CD4-positive, alpha-beta memory T cell (primary cell): ENCODE measurements at regions not wholly inside any gene's neighbourhood (a gene's known extent, or its start where the extent isn't known, plus 50 kb on each side); places are given as distances from the start of the nearest gene placed in this dataset.
A peak's percentile ranks its signal among the peaks of the same experiment; 100 is the strongest.
"Not testable (repeated sequence)": the region's sequence is repeated elsewhere in the genome, so short reads cannot be mapped to it uniquely, and the experiment has no call there.

ENCODE experiments used
- CTCF ChIA-PET: fragments of 350-600 bp; sonication (Branson Sonifier 250); formaldehyde crosslinking; loops from one replicate; lab custom pipeline; 2021; ENCODE audit warnings: inconsistent platforms; ENCODE audit not compliant: partially characterized antibody; lab: Charles Lee
- POLR2A ChIA-PET: fragments of 350-600 bp; sonication (Branson Sonifier 250); formaldehyde crosslinking; loops from one replicate; lab custom pipeline; 2021; ENCODE audit not compliant: partially characterized antibody; lab: Charles Lee
- DNase-seq, 5 donors: peaks; one replicate each; pipeline versions ENCODE4 v3.0.0 to v3.0.0-alpha.2; 2020 to 2022; ENCODE audit warnings: mixed read lengths in 1 of 5
- H3K27ac ChIP-seq: one replicate; pipeline ENCODE4 v1.7.0; 2013; ENCODE audit warnings: low read depth, low read length
- H3K27me3 ChIP-seq: 2 replicates; pipeline ENCODE4 v1.7.0; 2013; ENCODE audit warnings: mild to moderate bottlenecking, low read length, moderate library complexity; ENCODE audit not compliant: insufficient read depth
- H3K36me3 ChIP-seq: 2 replicates; pipeline ENCODE4 v1.7.0; 2013; ENCODE audit warnings: mild to moderate bottlenecking, low read length, moderate library complexity; ENCODE audit not compliant: insufficient read depth
- H3K4me1 ChIP-seq: 2 replicates; pipeline ENCODE4 v1.7.0; 2013; ENCODE audit warnings: mild to moderate bottlenecking, low read length, moderate library complexity; ENCODE audit not compliant: insufficient read depth
- H3K4me3 ChIP-seq, 2 donors: one replicate each; pipeline ENCODE4 v1.7.0; 2013; ENCODE audit warnings: low read length in 2 of 2, mild to moderate bottlenecking in 1 of 2
- H3K9me3 ChIP-seq, 2 donors: one replicate each; pipeline ENCODE4 v1.7.0; 2013; ENCODE audit warnings: low read length in 2 of 2, control low read depth in 1 of 2; ENCODE audit not compliant: control insufficient read depth in 1 of 2
- H3K27ac Mint-ChIP-seq, 7 donors: one replicate each; pipeline ENCODE4 v1.8.0; 2020 to 2021; ENCODE audit warnings: mixed read lengths in 7 of 7, mild to moderate bottlenecking in 6 of 7, inconsistent platforms in 3 of 7, moderate library complexity in 3 of 7
- H3K27me3 Mint-ChIP-seq, 2 donors: one replicate each; pipeline ENCODE4 v1.8.0; 2020 to 2021; ENCODE audit warnings: mixed read lengths in 2 of 2
- H3K36me3 Mint-ChIP-seq, 2 donors: one replicate each; pipeline ENCODE4 v1.8.0; 2020 to 2021; ENCODE audit warnings: mixed read lengths in 2 of 2, inconsistent platforms in 1 of 2, mild to moderate bottlenecking in 1 of 2
- H3K4me1 Mint-ChIP-seq, 4 donors: one replicate each; pipeline ENCODE4 v1.8.0; 2020 to 2021; ENCODE audit warnings: mixed read lengths in 4 of 4, mild to moderate bottlenecking in 1 of 4
- H3K4me3 Mint-ChIP-seq, 8 donors: one replicate each; pipeline ENCODE4 v1.8.0; 2020 to 2021; ENCODE audit warnings: mixed read lengths in 8 of 8, mild to moderate bottlenecking in 7 of 8, moderate library complexity in 6 of 8, inconsistent platforms in 3 of 8
- H3K9me3 Mint-ChIP-seq, 8 donors: one replicate each; pipeline ENCODE4 v1.8.0; 2020 to 2021; ENCODE audit warnings: mixed read lengths in 8 of 8, mild to moderate bottlenecking in 5 of 8, inconsistent platforms in 3 of 8, moderate library complexity in 1 of 8
- intact Hi-C: fragments of 100-400 bp; cut with micrococcal nuclease; formaldehyde crosslinking; loops from one replicate; pipeline ENCODE4 v1.15.1; 2023

- H3K9me3 ChIP-seq, DNase-seq, H3K4me3 ChIP-seq, CTCF ChIA-PET, H3K36me3 Mint-ChIP-seq, H3K9me3 Mint-ChIP-seq, H3K4me1 Mint-ChIP-seq, intact Hi-C loops, H3K27me3 Mint-ChIP-seq, POLR2A ChIA-PET, H3K27me3 ChIP-seq, H3K4me3 Mint-ChIP-seq, H3K4me1 ChIP-seq, H3K36me3 ChIP-seq, H3K27ac ChIP-seq: not testable (repeated sequence)
- H3K27ac Mint-ChIP-seq = peak overlapping the region in 1 of 7 donors; percentile 7
Measured at GRCh38 chr15:26217043-26217442, 353.9 kb upstream of the ATP10A start.

GRCh38 chr15:26214290-26214689 lies 351.2 kb upstream of the ATP10A start:
- no peak for DNase-seq
- Mint-ChIP-seq H3K4me1 (no peaks in the 10 kb centered on the region), H3K9me3 (peaks cover 0 to 9% (median 3%) of the 10 kb centered on the region in 8 donors), H3K36me3 (no peaks in the 10 kb centered on the region), H3K27ac (no peak overlapping the region), H3K27me3 (peaks cover 0 to 2% of the 10 kb centered on the region in 2 donors), H3K4me3 (no peak overlapping the region)
- H3K9me3 ChIP-seq = no peaks in the 10 kb centered on the region
- intact Hi-C loops = no loop called here
- no peaks in the 10 kb centered on the region for H3K27me3 ChIP-seq
- CTCF ChIA-PET = no interaction called here
- no peak overlapping the region for H3K4me3 ChIP-seq
- H3K36me3 ChIP-seq = no peaks in the 10 kb centered on the region
- H3K27ac ChIP-seq = no peak overlapping the region
- H3K4me1 ChIP-seq = no peaks in the 10 kb centered on the region
- POLR2A ChIA-PET = no interaction called here

- Mint-ChIP-seq H3K4me1 (no peaks in the 10 kb centered on the region), H3K27me3 (peaks cover 0 to 2% of the 10 kb centered on the region in 2 donors), H3K27ac (no peak overlapping the region), H3K9me3 (peaks cover 0 to 9% (median 2%) of the 10 kb centered on the region in 8 donors), H3K4me3 (no peak overlapping the region), H3K36me3 (no peaks in the 10 kb centered on the region)
- ChIA-PET CTCF (no interaction called here), POLR2A (no interaction called here)
- no peak overlapping the region for H3K4me3 ChIP-seq
- H3K27ac ChIP-seq = no peak overlapping the region
- no peaks in the 10 kb centered on the region for H3K36me3 ChIP-seq
- intact Hi-C loops = no loop called here
- H3K9me3 ChIP-seq = no peaks in the 10 kb centered on the region
- no peaks in the 10 kb centered on the region for H3K27me3 ChIP-seq
- no peak for DNase-seq
- H3K4me1 ChIP-seq = no peaks in the 10 kb centered on the region
Measured at GRCh38 chr15:26213427-26213826, 350.3 kb upstream of the ATP10A start.

GRCh38 chr15:26212109-26212508 lies 349.0 kb upstream of the ATP10A start:
- H3K4me1 ChIP-seq = no peaks in the 10 kb centered on the region
- intact Hi-C loops = no loop called here
- peaks cover 0 to 2% of the 10 kb centered on the region in 2 donors for H3K27me3 Mint-ChIP-seq
- no peaks in the 10 kb centered on the region for H3K36me3 ChIP-seq
- ChIA-PET POLR2A (no interaction called here), CTCF (no interaction called here)
- DNase-seq = no peak
- H3K4me1 Mint-ChIP-seq = no peaks in the 10 kb centered on the region
- H3K4me3 Mint-ChIP-seq = no peak overlapping the region
- H3K4me3 ChIP-seq = no peak overlapping the region
- H3K27ac Mint-ChIP-seq = no peak overlapping the region
- no peaks in the 10 kb centered on the region for H3K27me3 ChIP-seq
- H3K9me3 Mint-ChIP-seq = peaks cover 0 to 9% (median under 1%) of the 10 kb centered on the region in 8 donors
- H3K9me3 ChIP-seq = no peaks in the 10 kb centered on the region
- H3K27ac ChIP-seq = no peak overlapping the region
- no peaks in the 10 kb centered on the region for H3K36me3 Mint-ChIP-seq

- no peak overlapping the region for H3K27ac Mint-ChIP-seq
- CTCF ChIA-PET = no interaction called here
- peaks cover 0 to 2% of the 10 kb centered on the region in 2 donors for H3K27me3 Mint-ChIP-seq
- H3K4me3 ChIP-seq = no peak overlapping the region
- H3K4me1 Mint-ChIP-seq = no peaks in the 10 kb centered on the region
- H3K4me1 ChIP-seq = no peaks in the 10 kb centered on the region
- POLR2A ChIA-PET = no interaction called here
- no peak overlapping the region for H3K27ac ChIP-seq
- no peaks in the 10 kb centered on the region for H3K36me3 ChIP-seq
- intact Hi-C loops = no loop called here
- no peak for DNase-seq
- no peak overlapping the region for H3K4me3 Mint-ChIP-seq
- H3K27me3 ChIP-seq = no peaks in the 10 kb centered on the region
- H3K36me3 Mint-ChIP-seq = no peaks in the 10 kb centered on the region
- peaks cover 0 to 3% (median 0%) of the 10 kb centered on the region in 8 donors for H3K9me3 Mint-ChIP-seq
- H3K9me3 ChIP-seq = no peaks in the 10 kb centered on the region
Measured at GRCh38 chr15:26210980-26211379, 347.9 kb upstream of the ATP10A start.

GRCh38 chr15:26201177-26201858 lies 338.2 kb upstream of the ATP10A start:
- Mint-ChIP-seq H3K27ac (peak overlapping the region in 1 of 7 donors; percentile 77), H3K4me1 (no peaks in the 10 kb centered on the region), H3K27me3 (no peaks in the 10 kb centered on the region), H3K4me3 (no peak overlapping the region), H3K9me3 (no peaks in the 10 kb centered on the region), H3K36me3 (no peaks in the 10 kb centered on the region)
- Histone ChIP-seq H3K9me3 (no peaks in the 10 kb centered on the region), H3K4me1 (no peaks in the 10 kb centered on the region), H3K36me3 (no peaks in the 10 kb centered on the region), H3K27ac (no peak overlapping the region), H3K27me3 (no peaks in the 10 kb centered on the region), H3K4me3 (no peak overlapping the region)
- ChIA-PET POLR2A (no interaction called here), CTCF (no interaction called here)
- intact Hi-C loops = no loop called here
- no peak for DNase-seq

GRCh38 chr15:26200427-26200826 lies 337.3 kb upstream of the ATP10A start:
- Mint-ChIP-seq H3K27me3 (no peaks in the 10 kb centered on the region), H3K4me1 (no peaks in the 10 kb centered on the region), H3K4me3 (no peak overlapping the region), H3K36me3 (no peaks in the 10 kb centered on the region), H3K9me3 (no peaks in the 10 kb centered on the region), H3K27ac (no peak overlapping the region)
- ChIA-PET POLR2A (no interaction called here), CTCF (no interaction called here)
- DNase-seq = no peak
- Histone ChIP-seq H3K27me3 (no peaks in the 10 kb centered on the region), H3K9me3 (no peaks in the 10 kb centered on the region), H3K4me1 (no peaks in the 10 kb centered on the region), H3K4me3 (no peak overlapping the region), H3K27ac (no peak overlapping the region), H3K36me3 (no peaks in the 10 kb centered on the region)
- intact Hi-C loops = no loop called here
